ENCODE measurements at regions not wholly inside any gene's neighbourhood (a gene's known extent, or its start where the extent isn't known, plus 50 kb on each side); places are given as distances from the start of the nearest gene placed in this dataset.
"Not testable (repeated sequence)": the region's sequence is repeated elsewhere in the genome, so short reads cannot be mapped to it uniquely, and the experiment has no call there.

GRCh38 chrX:69431420-69431819, 72.7 kb upstream of the NALF2 start:
- WGBS (ENCODE audit: insufficient coverage): no CpG with 5 or more reads among the region's 1 CpG
- no peak overlapping the region for H3K4me3 ChIP-seq (ENCODE audit: control insufficient read depth in 1 of 7, extremely low read depth in 1 of 7, insufficient read depth in 4 of 7, low read depth in 2 of 7, low read length in 6 of 7)
- no peak for DNase-seq
- POLR2A ChIA-PET: no interaction called here
- H3K4me1 ChIP-seq (ENCODE audit: control extremely low read depth in 1 of 4, control insufficient read depth in 4 of 4, insufficient read depth in 4 of 4, low read length in 3 of 4): no peaks in the 10 kb centered on the region
- H3K9me3 ChIP-seq (ENCODE audit: control extremely low read depth in 1 of 5, control insufficient read depth in 4 of 5, insufficient read depth in 2 of 5, low read depth in 1 of 5, low read length in 4 of 5): no peaks in the 10 kb centered on the region
- CTCF ChIA-PET: no interaction called here
- no peak overlapping the region for H3K27ac ChIP-seq (ENCODE audit: insufficient read depth in 1 of 2, low read depth in 1 of 2, low read length in 2 of 2, poor library complexity in 1 of 2, severe bottlenecking in 2 of 2)
- peaks cover 0 to 22% (median 3%) of the 10 kb centered on the region in 5 experiments for H3K27me3 ChIP-seq (replicated peaks in 2 of 5; ENCODE audit: control insufficient read depth in 4 of 5, insufficient read depth in 5 of 5, low read length in 4 of 5)
- no peaks in the 10 kb centered on the region for H3K36me3 ChIP-seq (ENCODE audit: control insufficient read depth in 4 of 4, insufficient read depth in 4 of 4, low read length in 3 of 4)

DNA sequence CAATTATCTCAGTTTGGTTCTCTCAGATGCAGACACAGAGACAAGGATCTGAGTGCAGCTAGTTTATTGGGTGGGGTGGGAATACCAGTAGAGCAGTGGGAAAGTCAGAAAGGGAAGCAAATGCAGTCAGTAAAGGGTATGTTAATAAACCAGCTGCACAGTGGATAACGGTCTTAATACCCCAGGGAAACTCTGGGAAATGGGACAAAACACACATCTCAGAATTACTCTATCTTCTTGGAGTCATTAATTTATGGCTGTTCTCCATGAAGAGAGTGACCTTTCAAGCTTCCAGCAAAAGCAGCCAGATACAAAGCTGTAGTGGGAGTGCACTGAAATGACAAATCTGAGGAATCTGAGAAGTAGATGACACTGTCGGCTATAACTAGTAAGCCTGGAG, 73.3 kb upstream of the NALF2 start:
- 100% methylated on average over 2 of the region's 2 CpGs for WGBS (ENCODE audit: insufficient coverage)
- H3K36me3 ChIP-seq (ENCODE audit: control insufficient read depth in 4 of 4, insufficient read depth in 4 of 4, low read length in 3 of 4): no peaks in the 10 kb centered on the region
- no peaks in the 10 kb centered on the region for H3K9me3 ChIP-seq (ENCODE audit: control extremely low read depth in 1 of 5, control insufficient read depth in 4 of 5, insufficient read depth in 2 of 5, low read depth in 1 of 5, low read length in 4 of 5)
- peaks cover 0 to 27% (median 3%) of the 10 kb centered on the region in 5 experiments for H3K27me3 ChIP-seq (replicated peaks in 2 of 5; ENCODE audit: control insufficient read depth in 4 of 5, insufficient read depth in 5 of 5, low read length in 4 of 5)
- DNase-seq: no peak
- H3K4me1 ChIP-seq (ENCODE audit: control extremely low read depth in 1 of 4, control insufficient read depth in 4 of 4, insufficient read depth in 4 of 4, low read length in 3 of 4): no peaks in the 10 kb centered on the region
- ChIA-PET CTCF (no interaction called here), POLR2A (no interaction called here)
- no peak overlapping the region for H3K4me3 ChIP-seq (ENCODE audit: control insufficient read depth in 1 of 7, extremely low read depth in 1 of 7, insufficient read depth in 4 of 7, low read depth in 2 of 7, low read length in 6 of 7)
- H3K27ac ChIP-seq (ENCODE audit: insufficient read depth in 1 of 2, low read depth in 1 of 2, low read length in 2 of 2, poor library complexity in 1 of 2, severe bottlenecking in 2 of 2): no peak overlapping the region

- 69% methylated on average over 5 of the region's 6 CpGs for WGBS (ENCODE audit: insufficient coverage)
- no peak for DNase-seq
- peaks cover 0 to 27% (median 3%) of the 10 kb centered on the region in 5 experiments for H3K27me3 ChIP-seq (replicated peaks in 2 of 5; ENCODE audit: control insufficient read depth in 4 of 5, insufficient read depth in 5 of 5, low read length in 4 of 5)
- ChIA-PET POLR2A (no interaction called here), CTCF (no interaction called here)
- no peaks in the 10 kb centered on the region for H3K9me3 ChIP-seq (ENCODE audit: control extremely low read depth in 1 of 5, control insufficient read depth in 4 of 5, insufficient read depth in 2 of 5, low read depth in 1 of 5, low read length in 4 of 5)
- H3K27ac ChIP-seq (ENCODE audit: insufficient read depth in 1 of 2, low read depth in 1 of 2, low read length in 2 of 2, poor library complexity in 1 of 2, severe bottlenecking in 2 of 2): no peak overlapping the region
- H3K4me1 ChIP-seq (ENCODE audit: control extremely low read depth in 1 of 4, control insufficient read depth in 4 of 4, insufficient read depth in 4 of 4, low read length in 3 of 4): no peaks in the 10 kb centered on the region
- H3K4me3 ChIP-seq (ENCODE audit: control insufficient read depth in 1 of 7, extremely low read depth in 1 of 7, insufficient read depth in 4 of 7, low read depth in 2 of 7, low read length in 6 of 7): no peak overlapping the region
- H3K36me3 ChIP-seq (ENCODE audit: control insufficient read depth in 4 of 4, insufficient read depth in 4 of 4, low read length in 3 of 4): no peaks in the 10 kb centered on the region
Observed at GRCh38 chrX:69429339-69430015, 74.6 kb upstream of the NALF2 start.

GRCh38 chrX:69428216-69428615, 75.9 kb upstream of the NALF2 start:
- Histone ChIP-seq H3K27ac (ENCODE audit: insufficient read depth in 1 of 2, low read depth in 1 of 2, low read length in 2 of 2, poor library complexity in 1 of 2, severe bottlenecking in 2 of 2) (no peak overlapping the region), H3K27me3 (replicated peaks in 2 of 5; ENCODE audit: control insufficient read depth in 4 of 5, insufficient read depth in 5 of 5, low read length in 4 of 5) (peaks cover 0 to 27% (median 3%) of the 10 kb centered on the region in 5 experiments), H3K9me3 (ENCODE audit: control extremely low read depth in 1 of 5, control insufficient read depth in 4 of 5, insufficient read depth in 2 of 5, low read depth in 1 of 5, low read length in 4 of 5) (no peaks in the 10 kb centered on the region), H3K4me3 (ENCODE audit: control insufficient read depth in 1 of 7, extremely low read depth in 1 of 7, insufficient read depth in 4 of 7, low read depth in 2 of 7, low read length in 6 of 7) (no peak overlapping the region), H3K4me1 (ENCODE audit: control extremely low read depth in 1 of 4, control insufficient read depth in 4 of 4, insufficient read depth in 4 of 4, low read length in 3 of 4) (no peaks in the 10 kb centered on the region), H3K36me3 (ENCODE audit: control insufficient read depth in 4 of 4, insufficient read depth in 4 of 4, low read length in 3 of 4) (no peaks in the 10 kb centered on the region)
- WGBS (ENCODE audit: insufficient coverage): 76% methylated on average over 2 of the region's 2 CpGs
- DNase-seq: no peak
- POLR2A ChIA-PET: no interaction called here
- CTCF ChIA-PET: no interaction called here

- peaks cover 0 to 18% (median 3%) of the 10 kb centered on the region in 5 experiments for H3K27me3 ChIP-seq (replicated peaks in 2 of 5; ENCODE audit: control insufficient read depth in 4 of 5, insufficient read depth in 5 of 5, low read length in 4 of 5)
- ChIA-PET CTCF (no interaction called here), POLR2A (no interaction called here)
- DNase-seq: no peak
- H3K27ac ChIP-seq (ENCODE audit: insufficient read depth in 1 of 2, low read depth in 1 of 2, low read length in 2 of 2, poor library complexity in 1 of 2, severe bottlenecking in 2 of 2): no peak overlapping the region
- no peak overlapping the region for H3K4me3 ChIP-seq (ENCODE audit: control insufficient read depth in 1 of 7, extremely low read depth in 1 of 7, insufficient read depth in 4 of 7, low read depth in 2 of 7, low read length in 6 of 7)
- 60% methylated on average over 1 of the region's 2 CpGs for WGBS (ENCODE audit: insufficient coverage)
- no peaks in the 10 kb centered on the region for H3K9me3 ChIP-seq (ENCODE audit: control extremely low read depth in 1 of 5, control insufficient read depth in 4 of 5, insufficient read depth in 2 of 5, low read depth in 1 of 5, low read length in 4 of 5)
- no peaks in the 10 kb centered on the region for H3K4me1 ChIP-seq (ENCODE audit: control extremely low read depth in 1 of 4, control insufficient read depth in 4 of 4, insufficient read depth in 4 of 4, low read length in 3 of 4)
- no peaks in the 10 kb centered on the region for H3K36me3 ChIP-seq (ENCODE audit: control insufficient read depth in 4 of 4, insufficient read depth in 4 of 4, low read length in 3 of 4)
Observed at GRCh38 chrX:69424910-69425309, 79.2 kb upstream of the NALF2 start.

GRCh38 chrX:69424161-69424560, 80.0 kb upstream of the NALF2 start:
- Histone ChIP-seq H3K27ac (ENCODE audit: insufficient read depth in 1 of 2, low read depth in 1 of 2, low read length in 2 of 2, poor library complexity in 1 of 2, severe bottlenecking in 2 of 2) (no peak overlapping the region), H3K36me3 (ENCODE audit: control insufficient read depth in 4 of 4, insufficient read depth in 4 of 4, low read length in 3 of 4) (no peaks in the 10 kb centered on the region), H3K27me3 (replicated peaks in 2 of 5; ENCODE audit: control insufficient read depth in 4 of 5, insufficient read depth in 5 of 5, low read length in 4 of 5) (peaks cover 0 to 10% (median 3%) of the 10 kb centered on the region in 5 experiments), H3K4me3 (ENCODE audit: control insufficient read depth in 1 of 7, extremely low read depth in 1 of 7, insufficient read depth in 4 of 7, low read depth in 2 of 7, low read length in 6 of 7) (no peak overlapping the region), H3K4me1 (ENCODE audit: control extremely low read depth in 1 of 4, control insufficient read depth in 4 of 4, insufficient read depth in 4 of 4, low read length in 3 of 4) (no peaks in the 10 kb centered on the region), H3K9me3 (ENCODE audit: control extremely low read depth in 1 of 5, control insufficient read depth in 4 of 5, insufficient read depth in 2 of 5, low read depth in 1 of 5, low read length in 4 of 5) (no peaks in the 10 kb centered on the region)
- DNase-seq: peak; percentile 0 to 13 (median 13)
- ChIA-PET POLR2A (no interaction called here), CTCF (no interaction called here)

DNA sequence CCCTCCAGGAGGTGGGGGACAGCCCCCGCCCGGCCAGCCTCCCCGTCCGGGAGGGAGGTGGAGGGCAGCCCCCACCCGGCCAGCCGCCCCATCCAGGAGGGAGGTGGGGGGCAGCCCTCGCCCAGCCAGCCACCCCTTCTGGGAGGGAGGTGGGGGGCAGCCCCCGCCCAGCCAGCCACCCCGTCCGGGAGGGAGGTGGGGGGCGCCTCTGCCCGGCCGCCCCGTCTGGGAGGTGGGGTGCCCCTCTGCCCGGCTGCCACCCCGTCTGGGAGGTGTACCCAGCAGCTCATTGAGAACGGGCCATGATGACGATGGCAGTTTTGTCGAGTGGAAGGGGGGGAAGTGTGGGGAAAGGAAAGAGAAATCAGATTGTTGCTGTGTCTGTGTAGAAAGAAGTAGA, 81.9 kb upstream of the NALF2 start:
- POLR2A ChIA-PET; CTCF ChIA-PET; DNase-seq; H3K4me3 ChIP-seq (ENCODE audit: control insufficient read depth in 1 of 7, extremely low read depth in 1 of 7, insufficient read depth in 4 of 7, low read depth in 2 of 7, low read length in 6 of 7); H3K27ac ChIP-seq (ENCODE audit: insufficient read depth in 1 of 2, low read depth in 1 of 2, low read length in 2 of 2, poor library complexity in 1 of 2, severe bottlenecking in 2 of 2); H3K9me3 ChIP-seq (ENCODE audit: control extremely low read depth in 1 of 5, control insufficient read depth in 4 of 5, insufficient read depth in 2 of 5, low read depth in 1 of 5, low read length in 4 of 5); H3K4me1 ChIP-seq (ENCODE audit: control extremely low read depth in 1 of 4, control insufficient read depth in 4 of 4, insufficient read depth in 4 of 4, low read length in 3 of 4); H3K27me3 ChIP-seq (replicated peaks in 2 of 5; ENCODE audit: control insufficient read depth in 4 of 5, insufficient read depth in 5 of 5, low read length in 4 of 5); H3K36me3 ChIP-seq (ENCODE audit: control insufficient read depth in 4 of 4, insufficient read depth in 4 of 4, low read length in 3 of 4): not testable (repeated sequence)
- 95% methylated on average over 4 of the region's 19 CpGs for WGBS (ENCODE audit: insufficient coverage)
